Suppressor macrophage treated with lipopolysaccharide for 4 hours (primary cell): ENCODE measurements at regions not wholly inside any gene's neighbourhood (a gene's known extent, or its start where the extent isn't known, plus 50 kb on each side); places are given as distances from the start of the nearest gene placed in this dataset.
A peak's percentile ranks its signal among the peaks of the same experiment; 100 is the strongest.

ENCODE experiments used
- DNase-seq: peaks from one replicate; pipeline ENCODE4 v3.0.0-alpha.2; 2020

DNA sequence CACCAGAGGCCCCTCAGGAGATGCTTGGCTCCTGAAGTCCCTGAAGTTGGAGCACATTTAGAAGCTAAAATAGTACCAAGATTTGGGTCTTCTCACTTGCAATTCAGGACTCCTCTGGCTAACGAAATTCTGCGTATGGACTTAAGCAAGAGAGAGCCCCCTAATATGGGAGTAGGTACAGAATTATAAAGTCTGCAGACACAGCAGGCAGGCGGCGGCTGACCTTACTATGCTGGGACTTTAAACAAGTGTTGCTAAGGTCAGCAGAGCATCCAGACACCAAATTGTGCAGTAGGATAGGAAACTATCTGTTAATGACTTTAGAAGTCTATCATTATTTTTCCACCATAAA, 104.5 kb upstream of the PDE4B start:
- DNase-seq: no peak

DNA sequence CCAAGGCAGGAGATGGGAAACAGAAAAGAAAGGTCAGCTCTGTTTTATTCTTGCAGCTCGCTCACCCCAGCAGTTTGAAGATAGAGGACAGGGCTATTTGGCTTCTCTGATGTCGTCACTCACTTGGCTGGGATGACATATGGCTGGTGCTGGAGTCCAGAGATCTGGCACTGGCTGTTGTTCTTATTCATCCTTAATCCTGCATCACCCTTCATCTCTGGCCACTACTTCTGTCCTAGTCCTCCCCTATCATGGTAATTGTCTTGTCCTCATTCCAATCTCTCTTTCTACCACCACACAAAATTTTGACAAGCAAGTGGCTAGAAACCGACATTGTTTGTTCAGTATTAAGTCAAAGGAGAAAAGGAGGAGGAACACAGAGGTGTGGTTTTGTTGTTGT, 103.8 kb upstream of the PDE4B start:
- no peak for DNase-seq

DNA sequence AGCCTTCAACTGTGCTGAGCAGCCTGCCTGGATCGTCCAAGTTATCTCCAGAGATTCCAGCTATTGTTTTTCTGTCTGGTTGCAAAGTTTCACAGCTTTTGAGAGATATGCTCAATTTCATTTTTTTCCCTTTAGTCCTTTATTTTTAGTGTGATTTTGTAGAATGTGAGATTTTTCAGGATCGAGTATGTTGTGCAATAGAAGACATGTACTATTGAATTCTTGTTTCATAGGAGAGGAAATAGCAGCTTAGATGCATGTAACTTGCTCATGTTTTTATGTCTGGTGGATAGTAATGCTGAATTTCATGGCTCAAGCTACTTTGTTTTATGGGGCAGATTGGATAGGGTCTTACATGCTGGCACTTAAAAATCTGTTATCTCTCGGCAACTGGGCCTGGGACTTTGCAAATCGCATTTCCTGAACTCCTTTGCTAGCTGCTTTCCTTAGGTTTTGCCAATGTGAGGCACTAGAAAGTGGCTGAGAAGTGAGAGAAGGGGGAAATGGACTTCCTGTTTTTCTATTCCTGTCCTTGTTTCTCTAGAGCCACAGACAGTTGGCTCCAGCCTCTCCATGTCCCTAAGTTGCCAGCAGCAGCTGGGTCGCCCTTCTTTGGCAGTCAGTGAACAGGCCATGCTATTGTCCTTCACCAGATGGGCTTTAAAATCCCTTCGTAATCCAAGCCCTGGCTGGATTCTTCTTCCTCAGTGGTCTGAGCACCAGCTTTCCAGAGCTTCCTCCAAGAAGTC, 101.4 kb upstream of the PDE4B start:
- peak; percentile 18 for DNase-seq

DNA sequence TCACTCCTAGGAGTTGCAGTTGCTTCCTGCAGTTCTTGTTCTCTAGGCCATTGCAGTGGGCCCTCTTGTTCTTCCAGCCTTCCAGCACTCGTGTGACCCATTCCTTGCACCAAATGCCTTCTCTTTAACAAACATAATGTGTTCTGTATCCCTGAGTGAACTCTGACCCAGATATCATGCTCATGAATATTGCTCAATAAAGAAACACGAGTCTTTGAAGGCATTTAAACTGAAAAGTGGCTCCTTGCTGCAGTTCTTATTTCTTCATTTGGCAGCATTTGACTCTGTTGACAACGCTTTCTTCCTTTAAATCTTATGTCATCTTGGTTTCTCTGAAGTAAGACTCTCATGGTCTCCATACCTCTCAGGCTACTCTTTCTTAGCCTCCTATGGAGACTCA, 100.7 kb upstream of the PDE4B start:
- DNase-seq: peak; percentile 48

DNA sequence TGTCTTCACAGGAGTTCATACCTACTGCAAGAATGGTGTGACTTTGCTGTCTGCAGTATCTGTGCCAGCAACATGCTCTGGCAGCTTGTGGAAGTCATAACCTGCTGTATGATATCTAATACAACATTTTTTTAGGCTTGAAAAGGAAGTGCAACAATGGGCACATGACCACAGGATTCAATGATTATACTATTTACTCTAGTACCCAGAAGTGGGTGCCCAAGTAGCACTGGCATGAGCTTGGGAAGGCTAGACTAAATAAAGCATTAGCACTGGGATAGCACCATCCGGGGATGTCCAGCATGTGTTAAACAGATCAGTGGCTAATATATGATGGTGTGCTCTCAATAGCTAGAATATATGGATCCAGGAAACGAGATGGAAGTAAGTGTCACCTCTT, 98.6 kb upstream of the PDE4B start:
- no peak for DNase-seq

DNA sequence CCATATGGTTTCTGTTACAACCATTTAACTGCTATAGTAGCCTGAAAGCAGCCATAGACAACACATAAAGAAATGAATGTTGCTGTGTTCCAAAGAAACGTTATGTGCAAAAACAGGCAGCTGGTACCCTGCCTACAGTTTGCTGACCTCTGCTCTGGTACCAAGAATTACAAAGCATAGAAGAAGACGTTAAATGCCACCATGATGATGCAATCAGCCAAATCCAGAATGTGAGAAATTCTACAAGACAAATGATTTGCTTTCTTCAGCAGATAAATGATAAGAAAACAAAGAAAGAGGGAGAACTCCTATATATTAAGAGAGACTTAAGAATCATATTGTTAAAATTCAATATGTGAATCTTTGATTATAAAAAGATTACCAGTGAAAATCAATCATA, 97.8 kb upstream of the PDE4B start:
- DNase-seq: no peak

DNA sequence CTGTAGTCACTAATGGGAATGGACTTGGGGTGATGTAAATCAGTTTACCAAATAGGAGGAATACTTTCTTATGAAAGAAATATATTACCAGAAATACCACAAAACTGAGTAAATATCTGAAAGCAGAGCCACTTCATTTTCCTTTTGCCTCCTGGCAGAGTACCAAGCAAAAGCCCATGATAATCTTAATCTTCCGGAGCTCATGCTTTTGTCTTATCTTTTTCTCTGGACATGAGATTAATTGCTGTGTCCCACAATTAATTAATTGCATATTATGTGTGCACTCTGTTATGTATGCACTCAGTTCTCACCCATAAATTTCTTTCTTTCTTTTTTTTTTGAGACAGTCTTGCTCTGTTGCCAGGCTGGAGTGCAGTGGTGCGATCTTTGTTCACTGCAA, 94.1 kb upstream of the PDE4B start:
- no peak for DNase-seq

DNA sequence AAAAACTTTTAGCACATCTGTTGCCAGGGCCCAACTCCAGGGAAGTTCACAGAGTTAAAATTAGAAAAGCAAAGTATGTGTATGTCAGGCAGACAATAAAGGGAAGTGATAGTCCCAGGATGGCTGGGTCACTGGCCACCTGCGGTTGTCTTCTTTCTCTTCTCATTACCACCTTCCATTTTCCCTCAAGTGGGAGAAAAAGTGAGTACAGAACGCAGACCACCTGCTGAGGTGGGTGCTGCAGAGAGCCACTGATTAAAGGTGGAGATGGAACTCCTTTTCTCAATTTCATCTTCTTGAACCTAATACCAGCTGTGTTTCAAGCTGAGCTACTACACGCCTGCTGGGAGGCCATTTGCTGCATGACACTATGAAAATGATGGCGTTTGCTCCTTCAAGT, 88.8 kb upstream of the PDE4B start:
- no peak for DNase-seq

DNA sequence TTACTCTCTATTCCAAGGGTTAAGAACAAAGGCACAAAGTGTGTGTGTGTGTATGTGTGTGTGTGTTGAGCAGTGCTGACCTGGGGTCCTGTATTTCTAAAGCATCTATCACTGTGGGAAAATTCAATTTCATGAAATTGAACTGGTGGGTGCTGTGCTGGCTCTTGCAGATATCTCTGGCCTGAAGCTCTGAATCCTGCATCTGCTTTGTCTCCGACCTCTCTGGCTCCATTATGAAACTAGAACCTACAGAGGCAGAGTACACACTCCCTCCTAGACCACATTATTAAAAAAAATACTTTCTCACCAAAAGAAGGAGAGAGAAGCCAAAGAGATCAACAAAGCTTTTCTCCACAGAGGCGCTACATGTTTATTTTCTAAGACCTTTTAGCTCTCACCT, 88.4 kb upstream of the PDE4B start:
- DNase-seq: no peak

DNA sequence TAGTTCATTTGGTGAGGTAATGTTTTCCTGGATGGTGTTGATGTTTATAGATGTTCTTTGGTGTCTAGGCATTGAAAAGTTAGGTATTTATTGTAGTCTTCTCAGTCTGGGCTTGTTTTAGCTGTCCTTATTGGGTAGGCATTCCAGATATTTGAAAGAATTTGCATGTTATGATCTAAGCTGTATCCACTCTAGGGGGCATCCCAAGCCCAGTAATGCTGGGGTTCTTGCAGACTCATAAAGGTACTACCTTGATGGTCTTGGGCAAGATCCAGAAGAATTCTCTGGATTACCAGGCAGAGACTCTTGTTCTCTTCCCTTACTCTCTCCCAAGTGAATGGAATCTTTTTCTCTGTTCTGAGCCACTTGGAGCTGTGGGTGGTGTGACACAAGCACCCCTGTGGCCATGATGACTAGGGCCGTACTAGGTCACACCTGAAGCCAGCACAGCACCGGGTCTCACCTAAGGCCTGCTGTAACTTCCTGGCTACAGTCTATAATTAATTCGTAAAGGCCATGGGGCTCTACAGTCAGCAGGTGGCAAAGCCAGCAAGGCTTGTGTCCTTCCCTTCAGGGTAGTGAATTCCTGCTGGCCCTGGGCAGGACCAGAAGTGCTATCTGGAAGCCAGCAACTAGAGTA, 74.8 kb upstream of the PDE4B start:
- no peak for DNase-seq

DNA sequence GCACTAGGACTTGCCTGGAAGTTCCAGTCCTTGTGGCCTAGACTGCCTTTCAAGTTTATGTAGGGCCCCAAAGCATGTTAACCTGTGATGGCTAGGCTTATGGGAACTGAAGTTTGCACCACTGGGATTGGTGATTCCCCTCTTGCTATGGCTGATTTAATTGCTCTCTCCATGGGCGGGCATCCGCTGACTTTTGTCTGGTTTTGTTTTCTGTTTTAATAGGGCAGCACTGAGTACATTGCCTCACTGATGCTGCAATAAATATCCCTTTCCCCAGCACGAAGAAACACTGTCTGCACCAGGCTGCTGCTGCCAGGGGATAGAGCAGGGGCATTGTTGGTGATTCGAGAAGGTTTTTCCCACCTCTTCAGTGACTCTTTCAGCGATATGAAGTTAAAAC, 73.3 kb upstream of the PDE4B start:
- no peak for DNase-seq

DNA sequence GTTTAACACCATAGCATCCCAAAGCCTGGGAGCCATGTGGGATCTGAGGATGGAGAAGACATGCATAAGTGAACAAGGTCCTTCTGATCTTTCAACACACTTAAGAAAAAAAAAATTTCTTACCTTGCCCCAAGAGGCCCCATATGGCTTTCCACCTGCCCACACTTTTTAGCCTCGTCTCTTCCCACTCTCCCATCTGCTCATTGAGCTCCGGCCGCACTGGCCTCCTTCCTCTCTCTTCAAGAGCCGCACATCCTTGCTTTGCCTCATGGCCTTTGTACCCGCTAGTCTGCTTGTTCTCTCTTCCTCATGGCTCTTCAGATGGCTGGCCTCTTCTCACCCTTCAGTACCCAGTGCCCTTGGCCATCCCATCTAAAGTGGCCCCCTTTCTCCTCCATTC, 70.2 kb upstream of the PDE4B start:
- no peak for DNase-seq

DNA sequence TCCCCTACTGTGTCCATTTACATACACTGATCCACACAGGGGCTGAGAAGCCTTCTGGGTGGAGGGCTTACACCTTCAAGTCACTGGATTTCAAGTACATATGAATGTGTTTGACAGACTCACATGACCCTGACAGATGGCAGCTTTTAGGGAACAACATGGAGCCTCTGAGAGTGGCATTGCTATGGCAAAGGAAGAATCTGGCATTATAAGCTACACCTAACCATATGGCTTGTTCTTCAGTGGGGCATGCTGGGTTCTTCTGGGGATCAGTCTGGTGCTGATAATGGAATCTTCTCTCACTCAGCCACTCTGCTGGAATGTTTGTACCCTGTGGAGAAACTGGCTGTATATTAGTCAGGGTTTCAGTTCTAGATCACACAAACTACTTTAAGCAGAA, 68.5 kb upstream of the PDE4B start:
- no peak for DNase-seq

DNA sequence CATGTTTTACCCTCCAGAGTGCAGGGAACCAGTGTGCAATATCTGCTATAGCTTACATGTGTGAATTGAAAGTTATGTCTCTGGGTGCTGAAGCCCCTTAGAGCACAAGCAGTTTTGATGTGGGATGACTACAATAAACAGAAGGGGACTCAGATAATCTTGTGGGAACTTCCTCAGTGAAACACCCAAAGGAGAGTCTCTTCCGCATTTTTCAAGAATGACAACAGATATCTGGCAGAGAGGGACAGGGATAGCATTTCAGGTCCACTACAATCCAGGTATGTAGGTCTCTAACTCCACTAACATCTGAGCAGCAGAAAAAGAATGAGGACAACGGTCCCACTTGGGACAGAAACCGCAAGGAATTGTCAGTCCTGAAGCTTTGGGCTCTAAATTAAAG, 67.6 kb upstream of the PDE4B start:
- no peak for DNase-seq

DNA sequence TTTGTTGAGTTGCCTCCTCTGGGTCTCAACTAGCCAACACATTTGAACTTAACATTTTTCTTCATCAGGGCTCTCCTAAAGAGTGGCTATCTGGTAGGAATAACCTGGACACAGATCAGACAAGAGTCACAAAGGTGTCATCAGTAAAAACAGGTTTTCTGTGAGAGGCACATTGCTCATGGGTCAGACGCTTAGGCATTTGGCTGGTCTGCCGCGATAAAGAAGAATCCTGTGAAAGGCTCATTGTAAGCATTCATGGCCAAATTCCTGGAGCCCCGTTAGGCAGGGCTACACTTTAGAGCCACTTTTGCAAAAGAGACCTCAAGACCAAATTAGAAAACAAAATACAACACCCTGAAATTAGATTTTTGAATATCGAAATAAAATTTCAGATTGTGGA, 64.2 kb upstream of the PDE4B start:
- no peak for DNase-seq

DNA sequence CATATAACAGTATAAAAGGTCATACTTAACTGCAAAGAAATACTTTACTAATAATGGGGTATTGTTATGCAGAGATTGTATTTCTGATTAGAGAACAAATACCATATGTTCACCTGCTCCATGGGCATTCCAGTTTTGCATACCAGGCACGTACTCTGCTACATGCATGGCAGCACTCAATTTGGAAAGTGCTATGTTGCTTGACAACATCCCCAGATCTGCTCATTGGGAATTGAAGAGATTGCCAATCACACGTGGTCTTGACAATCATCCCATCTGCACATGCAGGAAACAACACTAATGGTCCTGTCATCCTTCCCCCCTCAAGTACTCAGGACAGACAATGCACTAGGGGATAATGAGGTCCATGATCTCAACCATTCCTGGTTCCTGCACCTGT, 63.4 kb upstream of the PDE4B start:
- no peak for DNase-seq

DNA sequence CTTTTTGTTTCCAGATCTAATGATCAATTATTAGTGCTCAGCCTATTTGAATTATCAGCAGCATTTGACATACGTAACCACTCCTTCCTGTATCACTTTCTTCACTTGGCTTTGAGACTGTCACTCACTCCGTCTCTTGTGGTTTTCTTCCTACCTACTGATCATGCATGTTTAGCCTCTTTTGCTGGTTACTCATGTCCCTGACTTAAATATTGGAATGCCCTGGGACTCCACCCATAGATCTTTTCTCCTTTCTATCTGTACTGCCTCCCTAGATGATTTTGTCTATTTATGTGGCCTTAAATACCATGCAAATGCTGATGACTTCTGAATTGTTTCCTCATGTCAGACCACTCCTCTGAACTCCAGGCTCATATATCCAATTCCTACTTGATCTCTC, 57.7 kb upstream of the PDE4B start:
- no peak for DNase-seq

DNA sequence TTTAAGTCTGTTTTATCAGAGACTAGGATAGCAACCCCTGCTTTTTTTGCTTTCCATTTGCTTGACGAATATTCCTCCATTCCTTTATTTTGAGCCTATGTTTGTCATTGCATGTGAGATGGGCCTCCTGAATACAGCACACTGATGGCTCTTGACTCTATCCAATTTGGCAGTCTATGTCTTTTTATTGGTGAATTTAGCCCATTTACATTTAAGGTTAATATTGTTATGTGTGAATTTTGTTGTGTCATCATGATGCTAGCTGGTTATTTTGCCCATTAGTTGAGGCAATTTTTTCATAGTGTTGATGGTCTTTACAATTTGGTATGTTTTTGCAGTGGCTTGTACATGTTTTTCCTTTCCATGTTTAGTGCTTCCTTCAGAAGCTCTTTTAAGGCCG, 50.7 kb upstream of the PDE4B start:
- no peak for DNase-seq
